Uterus (tissue), 2 donors: ENCODE measurements at regions not wholly inside any gene's neighbourhood (a gene's known extent, or its start where the extent isn't known, plus 50 kb on each side); places are given as distances from the start of the nearest gene placed in this dataset.

Experiments
- POLR2A ChIP-seq, 2 donors: fragments of 450-650 bp; IDR thresholded peaks; one replicate each; pipeline ENCODE4 v1.6.1; 2016; ENCODE audit warnings: antibody characterized with exemption in 2 of 2, mild to moderate bottlenecking in 1 of 2, moderate library complexity in 1 of 2
- TF ChIP-seq, protein P1 (sequence below), 4 experiments: fragments of 200-600 bp in 2 of 4; fragments of 450-650 bp in 2 of 4; sonication (generic) in 2 of 4; IDR thresholded peaks; one replicate each; pipeline ENCODE4 v1.5.1; 2016 to 2019; ENCODE audit warnings: antibody characterized with exemption in 4 of 4, mild to moderate bottlenecking in 2 of 4, moderate library complexity in 1 of 4

- TF ChIP-seq, protein P1, sequence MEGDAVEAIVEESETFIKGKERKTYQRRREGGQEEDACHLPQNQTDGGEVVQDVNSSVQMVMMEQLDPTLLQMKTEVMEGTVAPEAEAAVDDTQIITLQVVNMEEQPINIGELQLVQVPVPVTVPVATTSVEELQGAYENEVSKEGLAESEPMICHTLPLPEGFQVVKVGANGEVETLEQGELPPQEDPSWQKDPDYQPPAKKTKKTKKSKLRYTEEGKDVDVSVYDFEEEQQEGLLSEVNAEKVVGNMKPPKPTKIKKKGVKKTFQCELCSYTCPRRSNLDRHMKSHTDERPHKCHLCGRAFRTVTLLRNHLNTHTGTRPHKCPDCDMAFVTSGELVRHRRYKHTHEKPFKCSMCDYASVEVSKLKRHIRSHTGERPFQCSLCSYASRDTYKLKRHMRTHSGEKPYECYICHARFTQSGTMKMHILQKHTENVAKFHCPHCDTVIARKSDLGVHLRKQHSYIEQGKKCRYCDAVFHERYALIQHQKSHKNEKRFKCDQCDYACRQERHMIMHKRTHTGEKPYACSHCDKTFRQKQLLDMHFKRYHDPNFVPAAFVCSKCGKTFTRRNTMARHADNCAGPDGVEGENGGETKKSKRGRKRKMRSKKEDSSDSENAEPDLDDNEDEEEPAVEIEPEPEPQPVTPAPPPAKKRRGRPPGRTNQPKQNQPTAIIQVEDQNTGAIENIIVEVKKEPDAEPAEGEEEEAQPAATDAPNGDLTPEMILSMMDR (IDR thresholded peaks at IDR 0.05), result no peak
- TF ChIP-seq POLR2A (IDR thresholded peaks at IDR 0.05), result no peak
These were observed 308.2 kb downstream of the GJA1 start for GRCh38 chr6:121743691-121744090.
